Nephron progenitor cell (in vitro differentiated cells): ENCODE measurements at regions not wholly inside any gene's neighbourhood (a gene's known extent, or its start where the extent isn't known, plus 50 kb on each side); places are given as distances from the start of the nearest gene placed in this dataset.

ENCODE experiments used
- DNase-seq: peaks from one replicate; pipeline ENCODE4 v3.0.0; 2021
- H3K27ac Mint-ChIP-seq: 2 replicates; pipeline ENCODE4 v1.8.0; 2021; ENCODE audit warnings: mild to moderate bottlenecking, moderate library complexity, mixed read lengths
- H3K27me3 Mint-ChIP-seq: 2 replicates; pipeline ENCODE4 v1.8.0; 2021; ENCODE audit warnings: mild to moderate bottlenecking, low read depth, mixed read lengths; ENCODE audit not compliant: poor library complexity
- H3K36me3 Mint-ChIP-seq: 2 replicates; pipeline ENCODE4 v1.8.0; 2021; ENCODE audit warnings: low read depth, mixed read lengths
- H3K4me1 Mint-ChIP-seq: 2 replicates; pipeline ENCODE4 v1.8.0; 2021; ENCODE audit warnings: mixed read lengths
- H3K4me3 Mint-ChIP-seq: 2 replicates; pipeline ENCODE4 v1.8.0; 2021; ENCODE audit warnings: mild to moderate bottlenecking, moderate library complexity, mixed read lengths
- H3K9me3 Mint-ChIP-seq: 2 replicates; pipeline ENCODE4 v1.8.0; 2021; ENCODE audit warnings: mild to moderate bottlenecking, moderate library complexity, mixed read lengths
- CTCF ChIP-seq: fragments of 200-600 bp; sonication (generic); IDR thresholded peaks from 2 replicates; pipeline ENCODE4 v1.5.0; 2021; ENCODE audit warnings: antibody characterized with exemption

- H3K27me3 Mint-ChIP-seq: peaks cover 15% of the 10 kb centered on the region
- H3K4me3 Mint-ChIP-seq: no peak overlapping the region
- no peak for TF ChIP-seq CTCF
- H3K4me1 Mint-ChIP-seq: no peaks in the 10 kb centered on the region
- no peaks in the 10 kb centered on the region for H3K36me3 Mint-ChIP-seq
- DNase-seq: no peak
- no peaks in the 10 kb centered on the region for H3K9me3 Mint-ChIP-seq
- H3K27ac Mint-ChIP-seq: no peak overlapping the region
These were observed 104.0 kb downstream of the NUDT12 start for GRCh38 chr5:103458497-103459040.

- no peaks in the 10 kb centered on the region for H3K4me1 Mint-ChIP-seq
- H3K4me3 Mint-ChIP-seq: no peak overlapping the region
These were observed 106.1 kb downstream of the NUDT12 start for GRCh38 chr5:103456476-103456875.

GRCh38 chr5:103455796-103456195 is 106.8 kb downstream of the NUDT12 start:
- no peak for DNase-seq
- H3K27ac Mint-ChIP-seq: no peak overlapping the region
- no peak for TF ChIP-seq CTCF
- no peaks in the 10 kb centered on the region for H3K9me3 Mint-ChIP-seq
- H3K4me3 Mint-ChIP-seq: no peak overlapping the region
- no peaks in the 10 kb centered on the region for H3K36me3 Mint-ChIP-seq
- H3K27me3 Mint-ChIP-seq: peaks cover 8% of the 10 kb centered on the region
- no peaks in the 10 kb centered on the region for H3K4me1 Mint-ChIP-seq

More at GRCh38 chr5:103456476-103456875, 106.1 kb downstream of the NUDT12 start:
- TF ChIP-seq CTCF: no peak
- DNase-seq: no peak
- Mint-ChIP-seq H3K9me3 (no peaks in the 10 kb centered on the region), H3K27ac (no peak overlapping the region), H3K36me3 (no peaks in the 10 kb centered on the region), H3K27me3 (peaks cover 10% of the 10 kb centered on the region)

- peaks cover 8% of the 10 kb centered on the region for H3K27me3 Mint-ChIP-seq
- no peak overlapping the region for H3K27ac Mint-ChIP-seq
- H3K4me3 Mint-ChIP-seq: no peak overlapping the region
- peak; percentile 12 for DNase-seq
- no peaks in the 10 kb centered on the region for H3K36me3 Mint-ChIP-seq
- no peak for TF ChIP-seq CTCF
- no peaks in the 10 kb centered on the region for H3K4me1 Mint-ChIP-seq
- no peaks in the 10 kb centered on the region for H3K9me3 Mint-ChIP-seq
These were observed 107.8 kb downstream of the NUDT12 start for GRCh38 chr5:103454770-103455169.

- no peak for TF ChIP-seq CTCF
- Mint-ChIP-seq H3K27me3 (peaks cover 11% of the 10 kb centered on the region), H3K36me3 (no peaks in the 10 kb centered on the region), H3K27ac (no peak overlapping the region), H3K4me3 (no peak overlapping the region), H3K4me1 (no peaks in the 10 kb centered on the region), H3K9me3 (no peaks in the 10 kb centered on the region)
- DNase-seq: no peak
These were observed 109.9 kb downstream of the NUDT12 start for GRCh38 chr5:103452666-103453065.

- Mint-ChIP-seq H3K4me1 (no peaks in the 10 kb centered on the region), H3K4me3 (no peak overlapping the region), H3K27ac (no peak overlapping the region), H3K9me3 (no peaks in the 10 kb centered on the region), H3K27me3 (peaks cover 11% of the 10 kb centered on the region), H3K36me3 (no peaks in the 10 kb centered on the region)
- TF ChIP-seq CTCF: no peak
- DNase-seq: no peak
These were observed 110.5 kb downstream of the NUDT12 start for GRCh38 chr5:103452089-103452488.
